NCI-H2107 (cell line): ENCODE measurements at regions not wholly inside any gene's neighbourhood (a gene's known extent, or its start where the extent isn't known, plus 50 kb on each side); places are given as distances from the start of the nearest gene placed in this dataset.

Experiments used
- DNase-seq: peaks from one replicate; lab custom pipeline; 2025; lab: John Stamatoyannopoulos, UW

GRCh38 chr10:94192974-94193373, 169.8 kb downstream of the NOC3L start:
- DNase-seq: no peak

- DNase-seq: no peak
These were observed 169.2 kb downstream of the NOC3L start for GRCh38 chr10:94193466-94193924.

DNA sequence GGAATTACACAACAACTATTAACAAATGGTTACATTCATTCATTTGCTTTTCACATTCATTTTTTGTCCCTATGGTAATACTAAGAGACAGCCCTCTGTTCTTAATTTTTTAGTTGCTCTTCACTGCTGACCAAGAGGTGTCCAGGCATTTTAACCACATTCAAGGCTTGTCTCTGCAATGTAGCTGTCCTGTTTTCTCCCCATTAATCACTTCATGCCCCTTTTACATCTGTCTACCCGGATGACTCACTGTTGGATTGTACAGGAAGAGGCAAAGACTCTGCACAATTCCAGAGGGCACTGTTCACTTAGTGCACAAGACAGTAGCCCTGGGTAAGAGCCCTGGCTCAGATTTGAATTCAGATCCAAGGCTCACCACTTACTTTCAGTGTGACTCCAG, 168.5 kb downstream of the NOC3L start:
- DNase-seq: no peak

- DNase-seq: no peak
These were observed 165.5 kb downstream of the NOC3L start for GRCh38 chr10:94197241-94197640.

GRCh38 chr10:94198324-94198723, 164.4 kb downstream of the NOC3L start:
- no peak for DNase-seq

GRCh38 chr10:94199565-94199964, 163.2 kb downstream of the NOC3L start:
- no peak for DNase-seq

DNA sequence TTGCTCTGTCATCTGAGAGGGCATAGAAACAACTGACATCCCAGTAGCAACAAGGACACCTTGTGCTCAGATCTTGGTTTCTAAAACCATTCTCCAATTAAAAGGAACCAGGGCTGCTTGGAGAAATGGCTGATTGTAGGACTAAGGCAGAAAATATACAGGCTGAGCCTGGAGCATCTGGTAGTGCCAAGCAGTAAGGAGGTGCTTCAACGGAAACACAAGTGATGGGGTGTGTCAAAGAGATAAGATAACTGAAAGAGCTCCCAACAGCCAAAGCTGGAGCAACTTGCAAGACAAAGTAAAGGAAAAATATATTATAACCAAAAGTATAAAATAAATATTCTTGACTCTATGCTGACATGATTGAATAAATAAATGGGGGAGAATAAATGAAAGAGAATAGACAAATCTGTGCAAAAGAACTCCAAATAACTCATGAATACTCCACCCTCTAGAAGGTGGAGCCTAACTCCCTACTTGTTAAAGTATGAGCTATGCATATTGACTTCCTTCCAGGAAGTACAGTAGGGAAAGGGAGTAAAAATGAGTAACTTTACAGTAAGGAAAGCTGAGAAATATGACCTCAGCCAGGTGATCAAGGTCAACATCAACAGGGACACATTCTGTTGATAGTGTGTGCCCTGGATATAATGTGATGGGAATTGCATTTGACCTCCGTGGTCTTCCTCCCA, 162.4 kb downstream of the NOC3L start:
- no peak for DNase-seq

DNA sequence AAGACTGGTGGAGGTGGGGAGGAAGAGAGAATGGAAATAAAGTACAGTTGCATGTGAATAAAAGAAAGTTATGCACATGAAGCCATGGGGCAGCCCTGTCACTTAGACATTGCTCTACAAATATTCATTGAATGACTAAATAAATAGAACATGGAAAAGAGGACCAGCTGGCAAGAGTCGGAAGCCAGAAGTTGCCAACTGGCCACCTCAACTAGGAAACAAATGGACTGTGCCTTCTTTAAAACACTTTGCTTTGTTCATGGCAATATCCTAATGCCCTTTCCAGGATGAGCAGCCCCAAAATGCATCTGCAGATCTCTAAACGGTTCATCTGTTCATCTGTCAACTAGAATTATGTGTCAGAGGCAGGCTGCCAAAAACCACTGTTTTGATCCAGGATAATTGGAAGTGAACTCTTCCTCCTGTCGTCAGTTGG, 157.3 kb downstream of the NOC3L start:
- DNase-seq: no peak

- DNase-seq: no peak
These were observed 156.6 kb downstream of the NOC3L start for GRCh38 chr10:94206176-94206575.

GRCh38 chr10:94208315-94208714, 154.4 kb downstream of the NOC3L start:
- no peak for DNase-seq

- DNase-seq: no peak
These were observed 152.1 kb downstream of the NOC3L start for GRCh38 chr10:94210440-94211168.

DNA sequence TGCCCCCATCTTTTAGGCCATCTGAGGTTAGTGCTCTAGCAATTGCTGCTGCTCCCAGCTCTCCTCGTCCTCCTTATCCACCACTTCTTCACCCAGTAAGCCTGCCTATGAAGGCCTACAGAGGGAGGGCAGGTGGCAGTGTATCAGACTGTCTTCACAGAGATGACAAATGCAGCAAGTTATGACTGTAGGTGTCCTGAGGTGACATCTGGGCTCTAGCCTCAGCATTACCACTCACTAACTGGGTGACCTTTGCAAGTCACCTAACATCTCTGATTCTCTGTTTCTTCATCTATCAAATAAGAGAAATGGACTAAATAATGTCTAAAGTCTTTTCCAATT, 151.6 kb downstream of the NOC3L start:
- no peak for DNase-seq

- DNase-seq: no peak
These were observed 149.7 kb downstream of the NOC3L start for GRCh38 chr10:94213001-94213530.

DNA sequence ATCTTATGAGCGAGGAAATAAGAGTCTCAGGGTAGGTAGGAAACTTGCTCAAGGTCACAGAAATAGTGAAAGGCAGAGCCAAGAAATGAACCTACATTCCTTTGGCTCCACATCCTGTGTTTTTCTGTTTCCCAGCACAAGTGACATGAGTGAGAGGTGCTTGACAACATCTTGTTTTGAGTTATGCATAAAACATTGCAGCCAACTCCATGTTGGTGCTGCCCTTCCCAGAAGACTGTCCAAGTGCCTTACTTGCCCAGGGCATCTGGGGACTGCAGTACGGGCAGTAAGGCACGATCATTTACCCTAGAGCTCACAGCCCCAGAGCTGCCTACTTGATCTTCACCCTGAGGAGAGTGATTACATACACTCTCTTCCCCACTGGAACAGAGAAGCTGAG, 148.8 kb downstream of the NOC3L start:
- DNase-seq: no peak

GRCh38 chr10:94214481-94214893, 148.3 kb downstream of the NOC3L start:
- DNase-seq: no peak

DNA sequence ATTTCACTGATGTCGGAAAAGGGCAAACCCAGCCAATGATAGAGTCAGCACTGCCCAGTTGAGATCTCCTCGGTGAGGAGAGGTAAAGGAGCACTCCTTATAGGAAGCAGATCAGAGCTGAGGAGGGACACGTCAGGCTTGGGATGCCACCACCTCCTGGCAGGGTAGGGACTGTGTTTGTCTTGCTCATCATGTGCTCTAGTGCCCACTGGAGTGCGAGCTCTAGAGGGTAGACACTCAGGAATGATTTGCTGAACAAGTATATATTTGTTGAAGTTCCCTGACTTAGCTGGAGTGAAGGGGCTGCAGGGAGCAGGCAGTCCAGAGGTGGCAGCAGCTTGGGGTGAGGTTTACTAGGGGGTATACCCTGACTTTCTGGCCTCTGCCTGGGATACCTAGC, 146.5 kb downstream of the NOC3L start:
- no peak for DNase-seq

GRCh38 chr10:94217411-94217810, 145.3 kb downstream of the NOC3L start:
- no peak for DNase-seq

DNA sequence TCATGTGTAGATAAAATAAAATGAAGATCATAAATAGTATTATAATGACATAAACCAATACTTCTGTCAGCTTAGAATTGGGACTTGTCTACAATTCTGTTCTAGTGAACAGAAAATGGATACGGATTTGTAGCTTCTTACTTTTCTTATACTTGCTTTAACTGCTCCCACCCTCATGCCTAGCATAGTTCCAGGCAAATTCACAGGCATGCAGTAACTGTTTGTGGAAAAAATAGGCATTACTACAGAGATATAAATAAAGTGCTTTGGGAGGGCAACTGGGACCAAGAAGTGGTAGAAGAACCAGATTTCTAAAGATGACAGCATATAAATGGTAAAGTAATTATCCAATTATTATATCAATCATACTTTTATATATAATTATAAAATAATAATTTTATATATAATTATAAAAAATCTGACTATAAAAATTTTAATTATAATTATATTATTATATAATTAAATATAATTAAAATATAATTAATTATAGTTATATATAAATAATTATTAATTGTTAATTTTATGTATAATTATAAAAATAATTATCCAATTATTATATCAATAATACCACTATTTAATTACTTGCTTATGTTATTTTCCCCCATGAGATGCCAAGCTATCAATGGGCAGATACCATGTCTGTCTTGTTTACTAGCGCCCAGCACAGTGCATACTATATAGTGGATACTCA, 144.1 kb downstream of the NOC3L start:
- no peak for DNase-seq

DNA sequence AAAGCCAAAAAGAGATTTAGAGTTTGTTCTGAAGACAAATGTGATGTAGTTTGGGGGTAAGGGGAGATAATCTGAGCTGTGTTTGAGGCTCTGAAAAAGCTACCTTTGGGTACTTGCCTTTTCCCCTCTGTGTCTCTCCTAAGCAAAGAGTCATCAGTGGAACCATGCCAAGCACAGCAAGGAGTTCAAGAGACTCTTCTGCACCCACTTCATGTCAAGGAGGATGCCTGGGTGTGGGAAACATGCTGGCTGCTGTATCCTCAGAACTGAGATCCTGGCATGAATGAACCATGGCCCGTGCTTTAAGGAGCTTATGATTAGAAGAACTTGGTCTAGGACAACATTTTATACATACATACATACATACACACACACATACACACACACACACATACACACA, 142.9 kb downstream of the NOC3L start:
- DNase-seq: no peak

DNA sequence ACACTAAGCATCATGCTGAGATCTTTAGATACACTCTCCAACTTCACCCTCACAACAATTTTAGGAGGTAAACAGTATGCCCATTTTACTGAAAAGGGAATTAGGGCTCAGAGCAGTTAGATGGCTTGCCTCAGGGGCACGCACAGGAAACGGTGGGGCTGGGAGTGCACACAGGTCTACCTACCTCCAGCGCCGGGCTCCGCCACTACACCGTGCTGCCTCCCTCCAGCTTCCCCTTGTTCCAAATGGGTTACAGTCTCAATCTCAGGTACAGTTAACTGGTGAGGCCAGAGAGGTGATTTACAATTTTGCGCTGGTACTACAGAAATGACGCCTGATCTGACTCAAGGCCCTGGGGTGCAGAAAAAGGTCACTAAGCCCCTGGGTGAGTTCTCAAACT, 142.0 kb downstream of the NOC3L start:
- DNase-seq: no peak

- no peak for DNase-seq
These were observed 138.9 kb downstream of the NOC3L start for GRCh38 chr10:94223702-94224370.

- no peak for DNase-seq
These were observed 138.1 kb downstream of the NOC3L start for GRCh38 chr10:94224656-94225055.
